WI38 (cell line): ENCODE measurements at regions not wholly inside any gene's neighbourhood (a gene's known extent, or its start where the extent isn't known, plus 50 kb on each side); places are given as distances from the start of the nearest gene placed in this dataset.

Source experiments
- H3K4me3 ChIP-seq: 2 replicates; pipeline ENCODE4 v1.5.1; 2011; ENCODE audit warnings: low read depth, mild to moderate bottlenecking, control low read depth, low read length
- CTCF ChIP-seq: IDR thresholded peaks from 2 replicates; pipeline ENCODE4 v1.5.1; 2012; ENCODE audit warnings: low read depth, mild to moderate bottlenecking, control low read depth, low read length

GRCh38 chr7:22659741-22660140 is 67.3 kb upstream of the IL6 start:
- H3K4me3 ChIP-seq: no peak overlapping the region
- TF ChIP-seq CTCF: no peak

GRCh38 chr7:22658031-22658430 is 69.0 kb upstream of the IL6 start:
- no peak overlapping the region for H3K4me3 ChIP-seq
- TF ChIP-seq CTCF: no peak

- TF ChIP-seq CTCF: no peak
- H3K4me3 ChIP-seq: no peak overlapping the region
Observed at GRCh38 chr7:22657479-22657878, 69.5 kb upstream of the IL6 start.

- H3K4me3 ChIP-seq: no peak overlapping the region
- no peak for TF ChIP-seq CTCF
Observed at GRCh38 chr7:22655781-22656180, 71.2 kb upstream of the IL6 start.

GRCh38 chr7:22654831-22655230 is 72.2 kb upstream of the IL6 start:
- TF ChIP-seq CTCF: no peak
- H3K4me3 ChIP-seq: no peak overlapping the region

GRCh38 chr7:22653951-22654350 is 73.0 kb upstream of the IL6 start:
- H3K4me3 ChIP-seq: no peak overlapping the region
- TF ChIP-seq CTCF: no peak

- no peak overlapping the region for H3K4me3 ChIP-seq
- TF ChIP-seq CTCF: no peak
Observed at GRCh38 chr7:22651534-22652243, 75.3 kb upstream of the IL6 start.
